ENCODE measurements at regions not wholly inside any gene's neighbourhood (a gene's known extent, or its start where the extent isn't known, plus 50 kb on each side); places are given as distances from the start of the nearest gene placed in this dataset.
"Not testable (repeated sequence)": the region's sequence is repeated elsewhere in the genome, so short reads cannot be mapped to it uniquely, and the experiment has no call there.

DNA sequence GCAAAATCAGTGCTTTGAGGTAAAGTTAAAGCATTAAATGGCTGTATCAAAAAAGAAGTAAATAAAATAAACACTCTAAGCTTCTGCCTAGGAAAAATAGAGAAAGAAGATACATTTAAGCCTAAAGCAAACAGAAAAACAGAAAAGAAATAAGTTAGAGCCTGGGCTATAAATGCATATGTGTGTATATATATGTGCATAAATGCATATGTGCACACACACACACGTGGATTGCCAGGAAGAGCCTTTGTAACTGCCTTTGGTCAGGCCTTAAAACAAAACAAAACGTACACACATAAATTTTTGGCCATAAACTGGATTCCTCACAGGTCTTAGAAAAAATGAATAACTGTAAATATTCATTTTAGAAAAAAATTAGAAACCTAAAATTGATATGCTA lies 925.8 kb downstream of the MRPL39 start:
- no peak for DNase-seq

DNA sequence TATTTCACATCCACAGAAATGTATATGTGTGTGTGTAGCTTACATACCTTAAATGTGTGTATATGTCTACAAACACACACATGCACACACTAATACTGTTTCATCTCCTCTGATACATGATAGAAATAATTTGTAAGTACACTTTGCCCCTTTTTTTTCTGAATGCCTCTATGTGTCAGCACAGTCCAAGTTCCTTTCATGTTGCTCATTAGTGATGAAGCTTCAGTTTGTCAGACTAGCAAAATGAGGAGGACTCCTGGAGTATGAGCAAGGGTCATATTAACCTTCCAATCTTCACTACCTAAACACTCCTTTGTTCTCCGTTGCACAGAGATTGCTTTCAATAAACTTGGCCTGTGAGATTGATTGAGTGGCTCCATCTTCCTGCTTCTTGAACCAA lies 935.4 kb downstream of the MRPL39 start:
- DNase-seq = no peak

GRCh38 chr21:24658926-24659325 lies 948.4 kb downstream of the MRPL39 start:
- no peak for DNase-seq

DNA sequence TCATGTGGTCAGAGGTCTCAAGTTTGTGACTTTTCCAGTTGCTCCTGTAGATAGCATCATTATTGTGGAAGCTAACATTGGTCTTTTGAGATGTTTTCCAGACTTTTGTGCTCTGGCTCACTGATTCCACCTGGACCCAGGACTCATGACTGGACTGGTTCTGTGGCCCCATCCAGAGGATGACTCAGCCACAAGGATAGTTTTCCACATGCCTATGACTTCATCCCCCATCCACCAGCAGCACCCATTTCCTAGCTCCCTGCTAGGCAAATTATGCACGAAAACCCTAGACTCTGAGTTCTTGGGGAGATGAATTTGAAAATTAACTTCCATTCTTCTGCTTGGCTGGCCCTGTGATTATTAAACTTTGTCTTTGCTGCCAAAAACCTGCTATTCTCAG lies 949.3 kb downstream of the MRPL39 start:
- DNase-seq = no peak

GRCh38 chr21:24649691-24650090 lies 957.6 kb downstream of the MRPL39 start:
- DNase-seq = no peak

- no peak for DNase-seq
Measured at GRCh38 chr21:24636696-24637095, 970.6 kb downstream of the MRPL39 start.

GRCh38 chr21:24634749-24635148 lies 972.5 kb downstream of the MRPL39 start:
- DNase-seq = no peak

GRCh38 chr21:24628536-24628935 lies 978.7 kb downstream of the MRPL39 start:
- DNase-seq = no peak

DNA sequence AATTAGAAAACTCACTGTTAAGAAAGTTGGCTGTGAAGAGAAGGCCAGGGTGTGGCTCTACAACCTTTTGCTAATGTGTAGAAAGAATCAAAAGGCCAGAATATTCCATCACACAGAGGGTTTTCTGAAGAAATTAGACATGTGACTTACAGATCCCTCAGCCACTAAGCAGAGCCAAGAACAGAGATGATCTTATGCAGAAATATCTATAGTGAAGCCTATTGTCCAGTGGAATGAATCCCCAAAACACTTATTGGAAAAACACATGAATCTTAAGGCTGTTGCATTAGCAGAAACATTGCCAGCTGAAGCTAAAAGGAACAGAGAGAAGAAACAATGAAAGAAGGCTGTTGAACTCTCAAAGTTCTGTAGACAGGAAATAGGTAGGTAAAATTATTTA lies 979.2 kb downstream of the MRPL39 start:
- no peak for DNase-seq

DNA sequence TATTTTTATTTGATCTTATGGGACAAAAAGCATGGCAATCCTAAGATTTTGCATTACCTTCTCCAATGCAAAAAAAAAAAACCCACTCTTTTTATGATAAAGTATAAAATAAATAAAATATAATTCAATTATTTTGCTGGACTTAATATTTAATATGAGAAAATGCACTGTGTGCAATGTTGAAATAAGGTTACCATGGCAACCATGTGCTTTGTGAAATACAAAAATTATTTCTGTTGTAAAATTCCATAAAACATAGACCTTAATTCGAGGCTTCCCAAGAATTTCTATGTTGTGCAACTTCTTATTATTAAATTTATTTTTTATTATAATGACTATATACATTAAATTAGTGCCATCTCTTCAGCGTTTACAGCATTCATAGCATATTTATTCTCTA lies 989.5 kb downstream of the MRPL39 start:
- DNase-seq = no peak

DNA sequence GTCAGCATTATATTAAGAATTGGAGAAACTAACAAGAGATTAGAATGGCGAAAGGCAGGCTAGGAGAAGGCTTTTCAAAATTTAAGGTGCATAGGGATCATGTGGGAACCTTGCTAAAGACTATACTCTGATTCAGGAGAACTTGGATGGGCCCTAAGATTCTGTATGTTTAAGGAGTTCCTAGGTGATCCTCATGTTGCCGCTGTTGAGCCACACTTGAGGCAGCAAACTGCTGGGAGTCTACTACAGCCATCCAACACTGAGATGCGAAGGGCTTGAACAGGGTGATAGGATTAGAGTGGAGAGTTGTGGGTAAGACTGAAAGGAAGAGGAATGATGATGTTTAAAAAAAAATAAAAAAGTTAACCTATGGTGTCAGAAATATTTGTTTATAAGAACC lies 1013.2 kb downstream of the MRPL39 start:
- no peak for DNase-seq

DNA sequence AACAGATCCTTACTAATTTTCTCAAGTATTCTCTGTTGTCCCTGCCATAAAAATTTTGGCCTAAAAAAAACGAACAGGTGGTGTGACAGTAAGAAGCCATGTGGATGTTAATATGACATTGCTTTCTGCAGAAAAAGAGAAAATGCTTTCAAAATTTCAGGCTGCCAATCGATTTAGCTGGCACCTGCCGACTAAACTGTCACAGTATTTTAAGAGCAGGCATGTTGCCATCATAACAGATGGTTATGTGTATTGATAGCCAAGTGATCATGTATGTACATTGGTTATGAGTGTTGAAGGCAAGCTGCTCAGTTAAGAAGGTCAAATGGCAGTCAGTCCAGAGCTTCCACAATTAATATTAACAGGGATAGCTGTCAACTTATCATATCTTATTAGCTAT lies 1017.0 kb downstream of the MRPL39 start:
- no peak for DNase-seq

DNA sequence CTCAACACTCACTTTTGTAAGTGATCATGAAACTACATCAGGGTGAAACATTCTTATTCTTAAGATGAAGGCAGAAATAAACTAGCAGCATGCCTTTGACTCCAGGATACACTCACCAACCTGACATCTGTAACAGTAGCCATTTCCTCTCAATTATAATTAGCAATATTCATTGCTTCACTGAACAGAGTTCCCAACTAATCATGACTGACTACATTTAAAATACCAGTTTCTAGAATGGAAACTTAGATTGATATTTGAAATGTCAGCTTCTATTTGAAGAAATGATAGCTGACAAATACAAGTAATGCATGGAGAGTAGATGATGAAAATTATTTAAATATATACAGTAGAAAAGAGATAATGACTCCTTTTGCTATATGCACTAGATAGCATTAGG lies 1023.8 kb downstream of the MRPL39 start:
- DNase-seq = no peak

DNA sequence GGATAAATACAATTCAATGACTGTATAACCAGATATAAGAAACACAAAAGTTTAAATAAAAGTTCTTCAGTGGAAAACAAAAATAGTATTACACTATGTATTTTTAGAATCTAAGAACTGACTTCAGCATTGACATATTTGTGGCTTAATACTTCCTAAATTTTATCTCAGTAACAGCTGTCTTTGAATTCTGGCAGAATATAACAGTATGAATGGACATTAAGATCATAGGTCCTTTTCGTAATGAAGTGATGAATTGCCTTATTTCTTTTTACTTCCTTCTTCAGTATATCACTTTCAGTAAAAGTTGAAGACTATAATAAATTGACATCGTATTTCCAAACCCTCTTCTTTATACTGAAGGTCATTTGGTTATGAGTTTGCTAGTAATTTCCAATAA lies 1030.0 kb downstream of the MRPL39 start:
- DNase-seq = no peak

- DNase-seq = no peak
Measured at GRCh38 chr21:24561291-24561690, 1046.0 kb downstream of the MRPL39 start.

DNA sequence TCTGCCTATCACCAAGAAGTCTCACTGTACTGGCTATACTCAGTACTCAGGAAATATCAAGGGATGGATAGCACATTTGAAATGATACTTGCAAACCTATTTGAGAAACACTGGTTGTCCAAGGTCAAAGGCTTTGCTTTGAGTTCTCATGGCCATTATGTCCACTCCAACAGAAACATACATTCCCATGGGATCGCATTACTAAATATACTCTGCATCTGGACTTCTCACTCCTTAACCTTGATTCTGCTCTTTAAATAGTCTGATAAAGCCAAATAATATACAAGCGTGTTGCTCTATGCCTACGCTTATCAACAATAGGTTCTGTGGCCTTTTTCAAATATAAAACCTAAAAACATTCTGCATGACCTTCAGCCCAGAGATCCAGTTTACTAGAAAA lies 1054.8 kb downstream of the MRPL39 start:
- DNase-seq = no peak

GRCh38 chr21:24545807-24546361 lies 1061.4 kb downstream of the MRPL39 start:
- no peak for DNase-seq

DNA sequence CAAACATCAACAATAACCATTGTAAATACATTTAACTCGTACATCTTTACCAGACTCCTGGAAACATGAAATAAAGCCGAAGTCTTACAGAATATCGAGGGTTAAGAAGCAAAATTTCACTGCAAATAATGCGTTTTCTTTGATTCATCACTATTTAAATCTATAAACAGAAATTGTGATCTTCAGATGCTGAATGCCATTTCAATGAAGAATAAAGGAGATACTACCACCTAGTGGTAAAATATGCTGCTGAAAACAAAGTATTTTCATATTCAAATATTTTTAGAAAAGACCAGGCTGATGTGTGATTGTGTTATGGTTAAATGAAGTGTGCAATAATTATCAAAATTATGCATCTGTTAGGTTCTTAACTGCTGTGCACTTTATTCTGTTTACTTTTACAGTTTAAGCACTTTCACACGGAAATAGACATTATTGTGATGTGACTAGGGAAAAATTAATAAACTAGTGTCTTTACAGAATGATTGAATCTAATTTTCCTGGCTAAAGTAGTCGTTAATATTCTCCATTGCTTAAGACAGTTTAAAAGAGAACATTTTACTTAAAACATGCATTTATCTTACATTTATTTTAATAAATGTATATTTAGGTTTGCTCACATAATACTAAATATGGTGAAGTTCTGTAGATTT lies 1093.1 kb downstream of the MRPL39 start:
- DNase-seq = no peak

- DNase-seq = no peak
Measured at GRCh38 chr21:24509131-24509530, 1098.2 kb downstream of the MRPL39 start.

DNA sequence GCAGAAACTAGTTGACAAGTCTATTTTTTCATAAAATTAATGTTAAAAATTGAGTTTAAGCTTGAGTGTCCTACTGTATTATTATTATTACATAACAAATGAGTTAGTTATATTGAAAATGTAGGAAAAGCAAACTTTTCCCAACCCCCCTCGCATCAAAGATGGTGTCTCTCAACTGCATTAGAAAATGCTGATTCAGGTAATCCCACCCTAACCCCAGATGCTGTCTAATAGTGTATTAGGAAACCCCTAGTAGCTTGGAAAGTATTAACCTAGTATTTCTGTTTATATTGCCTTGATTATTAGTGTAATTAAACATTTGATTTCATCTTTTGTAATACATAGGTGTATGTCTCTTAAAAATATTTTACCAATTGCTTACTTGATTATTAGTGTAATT lies 1120.3 kb downstream of the MRPL39 start:
- no peak for DNase-seq

- DNase-seq = not testable (repeated sequence)
Measured at GRCh38 chr21:24483361-24483760, 1123.9 kb downstream of the MRPL39 start.

DNA sequence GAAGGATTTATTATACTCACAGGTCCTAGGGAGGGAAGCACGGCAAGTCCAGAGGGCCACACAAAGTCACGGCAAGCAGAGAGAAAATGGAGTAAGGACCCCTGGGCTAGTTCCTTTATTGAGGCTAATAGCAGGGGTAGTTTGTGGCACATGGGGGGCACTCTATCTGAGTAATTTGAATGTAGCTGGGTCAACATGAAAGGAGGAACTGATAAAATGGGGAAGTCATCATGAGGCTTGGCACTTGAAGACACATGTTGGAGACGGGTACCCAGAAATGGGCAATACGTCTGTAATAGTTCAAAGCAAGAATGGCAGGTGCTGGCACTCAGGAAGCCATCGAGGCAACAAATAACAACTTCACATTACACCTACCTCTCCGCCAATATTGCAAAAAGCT lies 1136.4 kb downstream of the MRPL39 start:
- no peak for DNase-seq

GRCh38 chr21:24456358-24456757 lies 1150.9 kb downstream of the MRPL39 start:
- DNase-seq = no peak

DNA sequence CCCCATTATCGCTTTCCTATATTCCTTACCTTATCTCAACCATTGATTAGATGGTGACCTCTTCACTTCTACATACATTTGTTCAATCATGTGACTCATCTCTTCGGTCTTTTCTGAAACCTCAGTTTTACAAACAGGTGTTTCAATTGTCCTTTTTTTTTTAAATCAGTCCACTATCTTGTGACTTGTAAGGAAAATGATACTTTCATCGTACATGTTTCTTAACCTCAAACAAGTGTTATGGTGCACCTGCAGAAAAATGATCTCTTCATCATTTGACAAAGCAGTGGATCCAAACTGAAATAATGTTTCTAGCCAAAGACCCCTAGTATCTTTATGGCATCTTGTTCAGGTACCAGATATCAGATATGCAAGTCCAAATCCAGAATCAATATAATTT lies 1157.2 kb downstream of the MRPL39 start:
- DNase-seq = no peak

- DNase-seq = no peak
Measured at GRCh38 chr21:24445517-24445916, 1161.8 kb downstream of the MRPL39 start.
